ENCODE measurements at regions not wholly inside any gene's neighbourhood (a gene's known extent, or its start where the extent isn't known, plus 50 kb on each side); places are given as distances from the start of the nearest gene placed in this dataset.
A peak's percentile ranks its signal among the peaks of the same experiment; 100 is the strongest.
"Not testable (repeated sequence)": the region's sequence is repeated elsewhere in the genome, so short reads cannot be mapped to it uniquely, and the experiment has no call there.

- DNase-seq = no peak
These were observed 279.7 kb downstream of the KCNJ3 start for GRCh38 chr2:154978244-154978643.

- peak; percentile 12 for DNase-seq
These were observed 275.5 kb downstream of the KCNJ3 start for GRCh38 chr2:154974041-154974440.

GRCh38 chr2:154963511-154963910 is 265.0 kb downstream of the KCNJ3 start:
- no peak for DNase-seq

GRCh38 chr2:154961676-154962075 is 263.2 kb downstream of the KCNJ3 start:
- DNase-seq = no peak

- no peak for DNase-seq
These were observed 262.5 kb downstream of the KCNJ3 start for GRCh38 chr2:154960802-154961583.

- peak; percentile 5 for DNase-seq
These were observed 254.0 kb downstream of the KCNJ3 start for GRCh38 chr2:154952346-154952980.

GRCh38 chr2:154947416-154947815 is 248.9 kb downstream of the KCNJ3 start:
- not testable (repeated sequence) for DNase-seq

GRCh38 chr2:154945984-154946383 is 247.5 kb downstream of the KCNJ3 start:
- no peak for DNase-seq

- DNase-seq = no peak
These were observed 242.9 kb downstream of the KCNJ3 start for GRCh38 chr2:154941379-154941778.

- no peak for DNase-seq
These were observed 235.7 kb downstream of the KCNJ3 start for GRCh38 chr2:154934213-154934612.

GRCh38 chr2:154924531-154924930 is 226.0 kb downstream of the KCNJ3 start:
- no peak for DNase-seq

- peak; percentile 80 for DNase-seq
These were observed 216.1 kb downstream of the KCNJ3 start for GRCh38 chr2:154914561-154914960.

- DNase-seq = no peak
These were observed 213.7 kb downstream of the KCNJ3 start for GRCh38 chr2:154912215-154912614.

- DNase-seq = peak; percentile 3
These were observed 213.2 kb downstream of the KCNJ3 start for GRCh38 chr2:154911729-154912128.

- no peak for DNase-seq
These were observed 212.2 kb downstream of the KCNJ3 start for GRCh38 chr2:154910701-154911100.

GRCh38 chr2:154908327-154908726 is 209.8 kb downstream of the KCNJ3 start:
- DNase-seq = no peak
